22Rv1 (cell line): ENCODE measurements at regions not wholly inside any gene's neighbourhood (a gene's known extent, or its start where the extent isn't known, plus 50 kb on each side); places are given as distances from the start of the nearest gene placed in this dataset.

Experiments
- ZFX ChIP-seq: fragments of 450-650 bp; IDR thresholded peaks from 2 replicates; pipeline ENCODE4 v1.6.1; 2017; ENCODE audit warnings: antibody characterized with exemption, borderline replicate concordance
- TF ChIP-seq, protein P1 (sequence below): fragments of 450-650 bp; IDR thresholded peaks from 2 replicates; pipeline ENCODE4 v1.5.1; 2017; ENCODE audit warnings: mild to moderate bottlenecking

DNA sequence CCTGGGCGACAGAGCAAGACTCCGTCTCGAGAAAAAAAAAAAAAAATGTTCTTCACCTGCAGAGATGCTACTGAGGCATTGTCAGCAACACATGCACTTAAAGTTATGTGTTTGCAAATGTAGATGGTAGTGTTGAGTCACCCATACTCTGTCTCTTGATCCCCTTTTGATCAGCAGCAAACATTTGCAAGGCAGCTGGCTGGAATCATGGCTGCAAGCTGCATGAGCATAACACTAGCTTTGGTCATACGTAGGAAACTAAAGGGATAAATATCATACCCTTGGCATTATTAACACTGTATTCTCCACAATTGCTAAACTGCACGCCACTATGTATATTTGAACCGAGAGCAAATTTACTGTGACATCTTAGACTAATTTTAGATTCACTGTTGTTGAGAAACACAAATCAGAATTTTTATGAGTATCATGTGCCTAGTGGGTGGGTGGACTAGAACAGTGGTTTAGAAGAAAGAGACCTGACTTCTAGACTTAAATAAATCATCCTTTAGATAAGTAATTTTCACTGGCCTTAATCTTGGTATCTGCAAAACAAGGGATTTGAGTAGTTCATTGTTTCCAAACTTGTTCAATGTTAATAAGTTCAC lies 229.3 kb upstream of the MEOX2 start:
- TF ChIP-seq, protein P1, sequence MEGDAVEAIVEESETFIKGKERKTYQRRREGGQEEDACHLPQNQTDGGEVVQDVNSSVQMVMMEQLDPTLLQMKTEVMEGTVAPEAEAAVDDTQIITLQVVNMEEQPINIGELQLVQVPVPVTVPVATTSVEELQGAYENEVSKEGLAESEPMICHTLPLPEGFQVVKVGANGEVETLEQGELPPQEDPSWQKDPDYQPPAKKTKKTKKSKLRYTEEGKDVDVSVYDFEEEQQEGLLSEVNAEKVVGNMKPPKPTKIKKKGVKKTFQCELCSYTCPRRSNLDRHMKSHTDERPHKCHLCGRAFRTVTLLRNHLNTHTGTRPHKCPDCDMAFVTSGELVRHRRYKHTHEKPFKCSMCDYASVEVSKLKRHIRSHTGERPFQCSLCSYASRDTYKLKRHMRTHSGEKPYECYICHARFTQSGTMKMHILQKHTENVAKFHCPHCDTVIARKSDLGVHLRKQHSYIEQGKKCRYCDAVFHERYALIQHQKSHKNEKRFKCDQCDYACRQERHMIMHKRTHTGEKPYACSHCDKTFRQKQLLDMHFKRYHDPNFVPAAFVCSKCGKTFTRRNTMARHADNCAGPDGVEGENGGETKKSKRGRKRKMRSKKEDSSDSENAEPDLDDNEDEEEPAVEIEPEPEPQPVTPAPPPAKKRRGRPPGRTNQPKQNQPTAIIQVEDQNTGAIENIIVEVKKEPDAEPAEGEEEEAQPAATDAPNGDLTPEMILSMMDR: no peak
- no peak for TF ChIP-seq ZFX
